ENCODE measurements at regions not wholly inside any gene's neighbourhood (a gene's known extent, or its start where the extent isn't known, plus 50 kb on each side); places are given as distances from the start of the nearest gene placed in this dataset.
A peak's percentile ranks its signal among the peaks of the same experiment; 100 is the strongest.

DNA sequence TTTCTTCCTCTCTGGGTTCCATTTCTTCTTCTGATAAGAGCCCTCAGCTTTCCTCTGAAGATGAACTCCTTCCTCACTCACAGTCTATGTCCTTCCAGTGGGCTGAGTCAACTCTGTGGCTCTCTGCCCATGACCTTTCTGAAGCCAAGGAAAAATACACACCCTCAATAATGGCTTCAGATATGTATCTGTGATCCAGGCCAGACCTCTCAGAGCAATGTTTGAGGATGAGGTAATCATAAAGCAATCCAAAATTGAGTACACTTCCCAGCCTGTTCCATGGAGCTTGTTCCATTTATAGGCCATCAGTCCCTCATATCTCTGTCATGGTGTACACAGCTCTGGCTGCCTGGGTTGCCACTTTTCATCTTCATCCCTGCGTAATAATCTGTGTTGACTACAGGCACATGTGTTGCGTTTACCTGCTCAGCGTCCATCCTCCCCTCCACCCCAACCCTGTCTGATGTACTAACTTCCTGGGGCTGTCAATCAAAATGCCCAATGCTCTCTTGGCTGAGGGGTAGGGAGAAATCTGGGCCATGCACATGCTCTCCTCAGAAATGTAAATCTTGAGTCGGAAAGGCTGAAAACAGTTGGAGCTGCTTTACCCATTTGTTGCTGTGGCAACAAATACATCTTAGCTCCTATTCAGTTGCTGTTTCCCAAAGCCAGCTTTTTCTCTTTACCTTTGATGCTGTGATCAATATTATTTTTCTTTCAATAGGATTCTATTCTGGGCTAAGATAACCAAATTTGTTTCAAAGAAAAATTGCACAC, 377.8 kb upstream of the TMEM132C start:
- DNase-seq (ENCODE audit: low read depth) = peak; percentile 13

DNA sequence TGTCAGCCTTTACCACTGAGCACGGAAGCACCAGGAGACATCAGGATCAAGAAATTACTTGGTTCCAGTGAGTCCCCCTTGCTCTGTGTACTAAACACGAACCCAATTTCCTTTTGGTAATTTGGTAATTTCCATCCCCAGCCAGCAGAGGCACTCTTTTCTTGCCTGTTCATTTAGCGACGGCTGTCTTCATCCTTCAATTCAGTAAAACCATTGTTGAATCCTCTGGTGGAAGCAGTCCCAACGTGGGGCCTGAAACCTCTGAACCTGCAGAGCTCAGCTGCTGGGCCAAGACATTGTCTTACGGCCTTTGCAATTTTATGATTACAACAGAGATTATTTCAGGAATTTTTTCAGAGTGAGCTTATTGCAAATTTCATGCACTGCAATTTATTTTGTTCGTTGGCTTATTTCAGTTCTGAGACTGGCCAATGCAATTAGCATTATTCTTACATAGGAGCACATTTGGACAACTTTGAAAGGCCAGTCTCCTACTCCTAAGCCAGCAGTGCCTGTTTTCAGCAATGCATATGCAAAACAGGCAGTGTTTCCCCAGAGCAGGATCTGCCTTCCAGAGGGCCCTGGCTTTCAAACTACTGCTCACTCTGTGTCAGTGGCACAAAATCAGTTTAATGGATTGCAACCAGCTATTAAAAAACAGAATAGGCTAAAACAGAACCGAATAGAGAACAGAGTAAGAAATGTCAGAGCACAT, 372.9 kb upstream of the TMEM132C start:
- no peak for DNase-seq (ENCODE audit: low read depth)

DNA sequence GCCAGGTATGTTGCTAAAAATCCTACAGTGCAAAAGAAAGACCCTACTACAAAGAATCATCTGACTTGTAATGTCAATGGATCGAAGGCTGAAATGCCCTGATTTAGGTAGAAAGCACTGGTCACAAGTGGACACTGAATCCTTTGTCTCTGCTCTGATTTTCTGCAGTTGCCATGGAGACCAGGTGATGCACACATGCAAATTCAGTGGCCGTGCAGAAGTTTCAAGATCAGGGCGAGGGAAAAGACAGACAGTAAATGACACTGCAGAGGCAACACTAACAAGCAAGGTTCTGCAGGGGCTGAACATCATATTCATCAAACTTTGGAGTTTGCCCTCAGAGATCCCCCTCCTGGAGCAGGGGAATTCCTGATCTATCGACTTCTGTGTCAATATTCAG, 370.3 kb upstream of the TMEM132C start:
- no peak for DNase-seq (ENCODE audit: low read depth)

DNA sequence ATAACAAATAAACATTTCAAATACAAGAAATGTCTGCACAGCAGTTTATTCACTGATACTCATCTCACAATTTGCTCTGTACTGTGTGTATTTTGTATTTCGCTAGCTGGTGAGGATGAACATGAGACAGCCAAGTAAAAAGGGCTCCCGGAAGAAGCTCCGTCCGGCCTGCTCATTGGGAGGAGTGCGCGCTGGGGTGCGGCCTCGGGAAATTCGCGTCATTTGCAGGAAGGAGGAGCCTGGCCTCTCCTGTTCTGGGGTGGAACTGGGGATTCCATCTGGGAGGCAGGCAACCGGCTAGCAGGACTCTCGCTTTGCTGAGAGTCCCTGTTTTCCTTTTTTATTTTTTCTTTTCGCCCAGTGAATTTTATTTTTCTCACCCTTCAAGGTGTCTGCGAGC, 368.4 kb upstream of the TMEM132C start:
- DNase-seq (ENCODE audit: low read depth) = no peak

DNA sequence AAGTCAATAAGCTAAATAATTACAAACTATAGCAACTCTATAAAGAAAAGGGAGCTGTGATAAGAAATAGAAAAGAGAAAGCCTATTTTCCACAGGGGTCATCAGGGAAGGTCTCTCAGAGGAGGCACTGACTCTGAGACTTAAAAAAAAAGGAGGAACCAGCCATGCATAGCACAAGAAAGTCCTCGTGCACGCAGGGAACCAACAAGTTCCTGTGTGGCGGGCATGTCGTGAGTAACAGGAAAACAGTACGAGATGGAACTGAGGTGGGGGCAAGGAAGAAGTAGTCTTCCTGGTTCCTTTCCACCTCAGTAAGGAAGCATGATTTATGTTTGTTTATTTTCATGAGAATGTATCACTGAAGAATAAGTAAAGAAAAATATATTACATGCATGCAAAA, 367.0 kb upstream of the TMEM132C start:
- DNase-seq (ENCODE audit: low read depth) = no peak

DNA sequence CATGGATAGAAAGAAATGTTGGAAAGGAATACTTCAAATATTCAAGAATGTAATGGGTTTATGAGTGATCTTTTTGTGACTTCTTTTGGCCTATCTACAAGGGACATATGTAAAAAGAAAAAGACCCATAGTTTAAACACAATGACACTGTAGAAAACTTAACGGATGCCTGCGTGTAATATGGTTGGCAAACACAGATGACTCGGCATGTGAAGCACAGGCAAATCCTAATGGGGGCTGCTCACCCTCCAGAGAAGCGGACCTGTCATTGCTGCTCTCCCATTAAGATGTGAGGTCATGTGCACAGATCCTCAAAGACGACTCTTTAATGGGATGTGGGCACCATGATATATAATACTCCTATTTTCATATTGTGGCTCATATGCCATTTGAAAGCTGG, 366.6 kb upstream of the TMEM132C start:
- no peak for DNase-seq (ENCODE audit: low read depth)

DNA sequence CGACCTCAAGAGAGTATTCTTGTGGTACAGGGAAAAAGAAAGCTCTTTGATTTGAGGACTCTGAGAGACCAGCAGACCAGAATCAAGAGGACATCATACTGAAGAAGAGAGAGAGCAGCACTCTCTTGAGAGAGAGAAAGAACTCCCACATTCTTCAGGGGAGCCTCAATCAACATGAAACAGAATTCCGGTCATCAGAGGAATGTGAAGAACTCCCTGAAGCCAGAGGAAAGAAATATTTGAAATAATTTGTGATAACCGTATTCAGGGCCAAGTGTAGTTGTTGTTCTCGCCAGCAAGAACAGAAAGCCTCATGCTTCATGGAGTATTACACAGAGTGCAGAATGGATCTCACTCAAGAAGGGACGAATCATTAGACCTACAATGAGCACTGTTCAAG, 363.8 kb upstream of the TMEM132C start:
- DNase-seq (ENCODE audit: low read depth) = peak; percentile 8

DNA sequence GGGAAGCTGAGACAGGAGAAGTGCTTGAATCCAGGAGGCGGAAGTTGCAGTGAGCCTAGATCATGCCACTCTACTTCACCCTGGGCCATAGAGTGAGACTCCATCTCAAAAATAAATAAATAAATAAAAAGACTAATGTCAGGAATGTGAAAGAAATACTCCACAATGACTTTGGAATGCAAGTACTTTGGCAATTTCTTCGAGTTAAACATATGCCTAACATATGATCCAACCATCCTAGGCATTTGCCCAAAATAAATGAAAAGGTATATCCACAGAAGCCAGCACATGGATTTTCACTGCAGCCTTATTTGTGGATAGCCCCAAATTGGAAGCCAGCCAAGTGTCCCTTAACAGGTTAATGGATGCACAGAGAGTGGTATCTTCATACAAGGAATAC, 357.9 kb upstream of the TMEM132C start:
- no peak for DNase-seq (ENCODE audit: low read depth)

DNA sequence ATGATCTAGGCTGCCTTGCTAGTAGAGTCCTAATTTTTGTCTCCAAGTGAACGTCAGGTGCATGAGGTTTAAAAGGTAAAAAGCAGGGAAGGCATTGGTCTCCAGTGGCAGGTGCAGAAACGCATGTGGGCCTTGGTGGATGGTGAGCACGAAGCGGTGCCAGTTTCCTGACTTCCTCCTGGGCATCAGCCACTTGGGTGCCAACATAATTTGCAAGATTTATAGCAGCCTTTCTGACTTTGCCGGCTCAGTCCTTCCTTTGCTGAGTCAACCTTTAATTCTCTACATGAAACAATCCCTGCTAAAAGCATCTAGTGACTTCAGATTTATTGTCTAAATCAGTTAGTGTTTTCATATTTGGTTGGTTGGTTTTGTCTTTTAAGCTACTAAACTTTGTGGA, 355.7 kb upstream of the TMEM132C start:
- no peak for DNase-seq (ENCODE audit: low read depth)

DNA sequence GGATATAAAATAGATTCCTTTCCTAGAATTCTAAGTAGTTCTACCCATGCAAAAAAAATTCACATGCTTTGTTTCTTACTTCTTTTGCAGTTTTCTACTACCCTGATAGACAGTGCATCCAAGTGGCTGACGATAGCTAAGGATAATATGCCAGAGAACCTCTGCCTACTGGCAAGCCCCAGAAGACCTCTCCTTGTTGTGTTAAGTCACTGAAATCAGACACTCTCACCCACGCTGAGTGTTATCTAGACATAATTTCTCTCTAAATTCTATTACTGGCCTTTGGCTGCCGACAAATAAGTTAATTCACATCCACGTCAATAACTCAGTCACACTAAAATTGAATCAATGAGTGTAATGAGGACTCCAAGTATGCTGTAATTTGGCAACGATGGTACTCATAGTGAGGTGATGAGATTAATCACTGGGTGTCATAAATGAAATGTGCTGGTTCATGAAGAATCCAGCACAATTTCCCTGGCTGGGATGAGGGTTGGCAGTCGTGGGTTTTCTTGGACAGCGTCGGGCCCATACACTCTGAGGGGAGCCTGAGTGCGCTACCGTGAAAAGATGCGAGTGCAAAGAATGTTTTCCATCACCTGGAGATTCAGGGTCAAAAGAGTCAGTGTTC, 354.8 kb upstream of the TMEM132C start:
- no peak for DNase-seq (ENCODE audit: low read depth)

DNA sequence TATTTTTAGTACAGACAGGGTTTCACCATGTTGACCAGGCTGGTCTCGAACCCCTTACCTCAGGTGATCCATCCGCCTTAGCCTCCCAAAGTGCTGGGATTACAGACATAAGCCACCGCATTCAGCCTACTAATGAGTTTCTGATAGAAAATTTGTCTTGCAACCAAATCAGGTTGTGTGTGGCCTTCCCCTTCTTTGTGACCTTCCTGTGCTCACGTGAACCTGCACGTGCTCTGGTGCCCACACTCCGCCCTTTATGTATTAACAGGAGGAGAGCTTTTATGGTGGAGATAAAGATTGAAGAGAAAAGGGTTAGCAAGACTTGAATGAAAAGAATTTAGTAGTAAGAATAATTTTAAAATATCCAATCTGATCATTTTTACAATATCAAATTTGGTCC, 343.5 kb upstream of the TMEM132C start:
- DNase-seq (ENCODE audit: low read depth) = no peak

DNA sequence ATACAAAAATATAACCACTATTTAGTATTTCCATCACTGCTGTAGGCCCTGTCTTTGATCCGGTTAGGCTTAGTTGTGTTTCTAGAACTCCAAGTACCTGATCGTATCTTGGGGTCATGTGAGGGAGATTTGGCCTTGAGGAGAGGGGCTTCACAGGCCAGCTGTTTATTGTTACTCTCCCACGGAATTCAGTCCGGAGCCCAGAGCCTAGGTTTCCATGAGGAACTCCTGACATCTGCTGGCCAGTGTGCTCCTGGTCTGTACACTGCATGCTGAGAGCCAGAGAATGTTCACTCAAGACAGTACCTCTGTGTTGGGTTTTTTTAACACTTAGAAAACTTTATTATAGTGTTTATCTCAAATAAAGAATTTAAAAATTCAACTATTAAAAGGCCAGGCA, 341.0 kb upstream of the TMEM132C start:
- no peak for DNase-seq (ENCODE audit: low read depth)

DNA sequence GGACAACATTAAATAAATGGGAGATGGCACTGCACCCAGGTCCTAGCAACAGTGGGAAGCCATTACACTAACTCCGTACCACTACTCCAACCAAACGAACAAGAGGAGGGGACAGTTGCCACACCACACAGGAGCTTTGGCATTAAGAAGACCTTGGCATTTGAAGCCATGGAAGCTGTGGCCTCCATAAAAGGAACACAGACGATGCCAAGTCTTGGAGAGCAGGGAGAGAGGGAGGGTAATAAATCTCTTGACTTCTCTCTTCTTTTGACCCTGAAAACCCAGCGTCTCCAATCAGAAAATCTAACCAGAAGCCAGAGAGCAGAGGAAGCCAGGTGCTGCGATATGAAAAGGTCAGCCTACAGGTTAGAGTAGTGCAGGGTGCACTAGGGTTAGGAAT, 338.8 kb upstream of the TMEM132C start:
- no peak for DNase-seq (ENCODE audit: low read depth)

DNA sequence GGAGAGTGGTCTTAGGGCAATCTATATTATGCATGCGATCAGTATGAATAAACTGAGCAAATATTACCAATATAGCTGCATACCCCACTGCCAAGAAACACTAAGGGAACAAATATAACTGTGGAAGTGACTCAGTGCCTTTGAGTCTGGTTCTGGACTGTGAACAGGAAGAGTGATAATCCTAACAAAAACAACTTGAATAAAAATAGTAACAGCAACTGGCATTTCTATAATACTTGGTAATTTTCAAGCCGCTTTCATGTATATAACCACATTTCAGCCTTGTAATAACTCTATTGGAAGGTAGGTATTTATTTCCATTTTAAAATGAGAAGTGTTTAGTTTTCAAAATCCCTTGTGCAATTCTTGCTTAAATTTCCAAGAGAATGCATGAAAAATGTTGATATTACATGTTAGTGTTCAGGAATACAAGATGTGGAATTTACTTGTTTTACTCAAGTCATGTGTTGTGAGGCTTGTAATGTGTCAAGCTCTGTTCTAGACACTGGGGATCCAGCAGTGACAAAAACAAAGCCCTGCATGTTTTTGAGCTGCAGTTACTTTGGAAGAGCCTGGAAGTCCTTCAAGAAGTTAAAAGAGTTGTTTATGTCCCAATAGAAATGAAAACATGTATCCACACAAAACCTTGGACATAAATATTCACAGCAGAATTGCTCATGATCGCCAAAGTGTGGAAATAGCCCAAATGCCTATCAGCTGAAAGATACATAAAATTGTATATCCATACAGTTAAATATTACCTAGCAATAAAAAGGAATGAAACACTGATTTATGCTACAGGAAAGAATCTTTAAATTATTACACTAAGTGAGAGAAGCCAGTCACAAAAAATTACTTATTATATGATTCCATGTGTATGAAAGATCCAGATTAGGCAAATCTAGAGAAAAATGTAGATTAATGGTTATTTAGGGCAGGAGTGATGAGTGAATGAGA, 338.1 kb upstream of the TMEM132C start:
- no peak for DNase-seq (ENCODE audit: low read depth)

DNA sequence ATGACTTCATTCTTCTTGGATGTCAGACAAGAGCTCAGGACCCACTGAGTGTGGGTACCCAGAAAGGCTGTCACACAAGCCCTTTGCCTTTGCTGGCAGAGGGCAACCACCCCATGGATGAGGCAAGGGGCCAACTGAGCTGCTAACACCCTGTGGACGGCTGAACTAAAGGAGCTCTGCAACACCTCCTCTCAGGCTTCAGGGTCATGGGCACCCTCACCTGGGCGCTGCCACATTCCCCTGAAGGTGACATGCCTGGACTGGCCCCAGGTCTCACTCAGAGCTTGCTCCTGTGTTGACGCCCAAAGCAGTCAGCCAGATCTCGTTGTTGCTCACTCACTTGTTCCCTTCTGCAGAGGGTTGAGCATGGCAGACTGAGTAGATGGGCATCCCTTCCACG, 336.8 kb upstream of the TMEM132C start:
- DNase-seq (ENCODE audit: low read depth) = no peak

DNA sequence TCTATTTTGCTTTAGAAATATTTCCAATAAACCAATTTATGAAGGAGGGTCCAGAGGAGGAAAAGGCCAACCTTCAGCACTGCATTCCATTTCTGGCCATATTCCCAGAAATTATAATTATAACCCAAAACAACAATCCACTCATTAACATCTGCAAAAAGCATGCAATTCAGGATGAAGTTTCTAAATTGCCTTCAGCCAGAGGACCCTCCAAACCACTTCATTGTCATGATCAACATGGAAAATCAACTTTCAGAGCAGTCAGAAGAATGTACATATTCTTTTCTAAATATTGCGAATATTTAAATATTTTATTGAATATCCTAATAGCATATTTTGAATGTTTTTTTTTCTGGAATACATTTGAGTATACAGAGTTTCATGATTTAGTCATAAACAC, 332.6 kb upstream of the TMEM132C start:
- DNase-seq (ENCODE audit: low read depth) = no peak

DNA sequence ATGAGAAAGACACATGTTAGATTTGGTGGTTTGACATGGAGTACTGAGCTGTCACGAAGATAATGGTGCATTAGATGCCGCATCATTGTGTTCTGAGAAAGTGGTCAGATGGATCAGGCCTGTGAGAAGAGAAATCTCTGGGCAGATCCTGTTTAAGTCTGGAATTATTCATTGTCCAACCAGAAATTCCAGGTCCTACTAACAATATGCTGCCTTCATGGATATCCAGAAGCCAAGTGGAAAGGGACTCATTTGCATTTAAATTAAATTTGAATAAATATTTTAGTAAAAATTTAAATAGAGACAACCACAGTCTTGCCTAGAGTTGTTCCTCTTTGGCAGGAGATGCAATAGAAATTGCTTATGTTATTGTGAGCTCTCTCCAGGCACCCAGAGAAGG, 330.5 kb upstream of the TMEM132C start:
- no peak for DNase-seq (ENCODE audit: low read depth)

DNA sequence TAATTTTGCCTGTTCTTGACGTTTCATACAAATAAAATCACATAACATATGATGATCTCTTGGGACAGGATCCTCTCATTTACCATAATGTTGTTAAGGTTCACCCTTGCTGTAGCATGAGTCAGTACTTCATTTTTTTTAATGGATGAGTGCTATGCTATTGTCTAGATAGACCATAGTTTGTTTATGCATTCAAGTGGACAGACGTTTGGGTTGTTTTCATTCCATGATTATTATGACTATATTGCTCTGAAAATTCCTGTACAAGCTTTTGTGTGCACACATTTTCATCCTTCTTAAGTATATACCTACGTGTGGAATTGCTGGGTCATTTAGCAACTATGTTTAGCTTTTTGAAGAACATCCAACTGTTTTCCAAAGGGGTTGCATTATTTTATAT, 325.6 kb upstream of the TMEM132C start:
- no peak for DNase-seq (ENCODE audit: low read depth)

DNA sequence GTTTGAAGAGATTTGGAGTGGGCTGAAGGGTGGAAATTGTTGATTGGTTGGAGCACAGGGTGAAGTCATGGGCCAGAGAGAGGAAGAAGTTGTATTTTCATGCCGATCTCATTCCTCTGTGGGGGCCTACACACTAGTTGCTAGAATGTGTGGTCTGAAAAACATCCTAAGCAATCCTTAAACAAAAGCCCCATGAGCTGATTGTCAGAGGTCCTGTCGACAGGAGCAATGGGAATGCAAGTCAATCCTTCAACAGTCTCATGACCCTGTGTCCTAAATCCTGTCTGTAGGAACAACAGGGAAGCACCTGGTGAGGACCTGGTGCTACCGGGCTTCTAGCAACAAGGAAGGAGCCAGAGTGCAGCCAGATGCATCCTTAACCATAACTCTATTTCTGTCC, 324.0 kb upstream of the TMEM132C start:
- DNase-seq (ENCODE audit: low read depth) = no peak

DNA sequence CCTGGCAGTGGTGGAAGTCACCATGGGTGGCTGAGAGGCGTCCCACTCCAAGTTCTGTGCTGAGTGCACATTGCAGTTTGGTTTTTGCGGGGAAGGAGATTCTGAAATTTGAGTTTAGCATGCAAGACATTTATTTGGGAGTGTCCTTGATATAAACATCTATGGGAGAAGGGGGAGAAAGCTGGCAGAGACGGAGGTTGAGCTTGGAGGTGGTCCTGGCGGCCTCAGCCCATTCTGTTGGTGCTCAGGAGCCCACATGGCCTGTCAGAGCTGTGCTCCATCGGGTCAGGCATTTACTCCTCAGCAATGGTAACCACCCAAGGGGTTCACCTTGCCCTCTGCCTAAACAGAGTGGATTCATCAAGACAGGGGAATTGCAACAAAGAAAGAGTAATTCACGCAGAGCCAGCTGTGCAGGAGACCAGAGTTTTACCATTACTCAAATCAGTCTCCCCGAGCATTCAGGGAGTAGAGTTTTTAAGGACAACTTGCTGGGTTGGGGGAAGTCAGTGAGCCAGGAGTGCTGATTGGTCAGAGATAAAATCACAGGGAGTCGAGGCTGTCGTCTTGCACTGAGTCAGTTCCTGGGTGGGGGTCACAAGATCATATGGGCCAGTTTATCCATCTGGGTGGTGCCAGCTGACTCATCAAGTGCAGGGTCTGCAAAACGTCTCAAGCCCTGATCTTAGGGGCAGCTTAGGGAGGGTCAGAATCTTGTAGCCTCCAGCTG, 323.3 kb upstream of the TMEM132C start:
- no peak for DNase-seq (ENCODE audit: low read depth)

DNA sequence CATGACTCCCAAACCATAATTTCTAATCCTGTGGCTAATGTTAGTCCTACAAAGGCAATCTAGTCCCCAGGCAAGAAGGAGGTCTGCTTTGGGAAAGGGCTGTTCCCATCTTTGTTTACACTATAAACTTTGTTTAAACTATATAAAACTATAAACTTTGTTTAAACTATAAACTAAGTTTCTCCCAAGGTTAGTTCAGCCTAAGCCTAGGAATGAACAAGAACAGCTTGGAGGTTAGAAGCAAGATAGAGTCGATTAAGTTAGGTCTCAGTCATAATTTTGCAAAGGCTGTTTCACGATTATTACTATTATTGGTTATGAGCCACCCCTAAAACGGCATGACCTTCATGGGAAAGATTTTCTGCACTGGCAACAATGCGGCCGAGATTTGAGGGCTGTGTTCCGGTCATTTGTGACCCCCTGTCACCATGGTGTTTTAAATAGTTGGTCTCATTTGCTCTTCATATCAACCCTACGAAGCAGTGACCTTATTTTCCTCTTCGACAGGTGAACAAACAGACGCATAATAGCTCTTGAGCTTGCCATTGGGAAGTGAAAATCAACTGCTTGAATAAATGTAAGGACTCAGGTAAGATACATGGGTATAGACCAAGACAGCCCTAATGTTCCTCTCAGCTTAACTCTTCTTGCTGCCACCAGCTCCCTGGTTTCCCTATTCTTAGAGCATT, 322.6 kb upstream of the TMEM132C start:
- DNase-seq (ENCODE audit: low read depth) = no peak

Data from GM04504 (cell line).